SK-N-SH treated with all-trans-retinoic acid at 6 μM for 48 hours (cell line): ENCODE measurements at regions not wholly inside any gene's neighbourhood (a gene's known extent, or its start where the extent isn't known, plus 50 kb on each side); places are given as distances from the start of the nearest gene placed in this dataset.

Source experiments
- ATAC-seq: fragments of 200-7000 bp; cut with Tn5 transposase; 3 replicates; pipeline ENCODE4 v1.9.1; 2020; ENCODE audit warnings: mild to moderate bottlenecking, moderate library complexity
- ARNTL ChIP-seq: fragments of 450-650 bp; formaldehyde crosslinking; IDR thresholded peaks from 2 replicates; pipeline ENCODE4 v1.5.0; 2020; ENCODE audit warnings: low read depth, mild to moderate bottlenecking, moderate library complexity, borderline replicate concordance
- BACH2 ChIP-seq: fragments of 250-450 bp; sonication (Bioruptor Pico); IDR thresholded peaks from 2 replicates; pipeline ENCODE4 v1.9.0; 2021; ENCODE audit warnings: mild to moderate bottlenecking, borderline replicate concordance
- CREB5 ChIP-seq: fragments of 250-450 bp; sonication (Bioruptor Pico); IDR thresholded peaks from 2 replicates; pipeline ENCODE4 v1.5.1; 2020; ENCODE audit warnings: low read depth, mild to moderate bottlenecking, moderate library complexity
- CSDC2 ChIP-seq: fragments of 250-450 bp; sonication (Bioruptor Pico); IDR thresholded peaks from 2 replicates; pipeline ENCODE4 v1.5.0; 2020; ENCODE audit warnings: mild to moderate bottlenecking, moderate library complexity
- CSRNP3 ChIP-seq: fragments of 250-450 bp; sonication (Bioruptor Pico); IDR thresholded peaks from 2 replicates; pipeline ENCODE4 v1.5.1; 2021; ENCODE audit warnings: mild to moderate bottlenecking, moderate library complexity
- ESRRG ChIP-seq: fragments of 250-450 bp; sonication (Bioruptor Pico); IDR thresholded peaks from 2 replicates; pipeline ENCODE4 v1.6.1; 2021; ENCODE audit warnings: mild to moderate bottlenecking
- GLIS3 ChIP-seq: fragments of 250-450 bp; sonication (Bioruptor Pico); IDR thresholded peaks from 2 replicates; pipeline ENCODE4 v1.5.0; 2020; ENCODE audit warnings: mild to moderate bottlenecking, moderate library complexity
- ISL1 ChIP-seq: fragments of 250-450 bp; sonication (Bioruptor Pico); IDR thresholded peaks from 2 replicates; pipeline ENCODE4 v2.1.2; 2022; ENCODE audit warnings: mild to moderate bottlenecking, moderate library complexity
- OSR1 ChIP-seq: fragments of 250-450 bp; sonication (Bioruptor Pico); IDR thresholded peaks from 2 replicates; pipeline ENCODE4 v1.8.0; 2022; ENCODE audit warnings: moderate library complexity, mild to moderate bottlenecking, inconsistent platforms
- PATZ1 ChIP-seq: fragments of 250-450 bp; sonication (Bioruptor Pico); IDR thresholded peaks from 2 replicates; pipeline ENCODE4 v1.8.0; 2020; ENCODE audit warnings: mild to moderate bottlenecking, moderate library complexity, borderline replicate concordance
- POU6F1 ChIP-seq: fragments of 250-450 bp; sonication (Bioruptor Pico); IDR thresholded peaks from 2 replicates; pipeline ENCODE4 v1.8.0; 2021; ENCODE audit warnings: low read depth, mild to moderate bottlenecking, moderate library complexity, borderline replicate concordance
- PPARA ChIP-seq: fragments of 250-450 bp; sonication (Bioruptor Pico); IDR thresholded peaks from 2 replicates; pipeline ENCODE4 v1.5.0; 2020; ENCODE audit warnings: mild to moderate bottlenecking, borderline replicate concordance
- SNAI2 ChIP-seq: fragments of 250-450 bp; sonication (Bioruptor Pico); IDR thresholded peaks from 2 replicates; pipeline ENCODE4 v1.5.0; 2020; ENCODE audit warnings: mild to moderate bottlenecking, moderate library complexity
- TCF4 ChIP-seq: fragments of 250-450 bp; sonication (Bioruptor Pico); IDR thresholded peaks from 2 replicates; pipeline ENCODE4 v1.8.0; 2021; ENCODE audit warnings: mild to moderate bottlenecking, moderate library complexity, borderline replicate concordance
- TOX ChIP-seq: fragments of 250-450 bp; sonication (Bioruptor Pico); IDR thresholded peaks from 2 replicates; pipeline ENCODE4 v1.8.0; 2021; ENCODE audit warnings: mild to moderate bottlenecking, moderate library complexity, borderline replicate concordance
- TSHZ2 ChIP-seq: fragments of 250-450 bp; sonication (Bioruptor Pico); IDR thresholded peaks from 2 replicates; pipeline ENCODE4 v1.5.0; 2020; ENCODE audit warnings: mild to moderate bottlenecking, moderate library complexity
- ZC3H10 ChIP-seq: fragments of 250-450 bp; sonication (Bioruptor Pico); IDR thresholded peaks from 2 replicates; pipeline ENCODE4 v1.5.1; 2021; ENCODE audit warnings: mild to moderate bottlenecking, moderate library complexity
- ZFP3 ChIP-seq: fragments of 250-450 bp; sonication (Bioruptor Pico); IDR thresholded peaks from 2 replicates; pipeline ENCODE4 v1.5.0; 2020; ENCODE audit warnings: mild to moderate bottlenecking, moderate library complexity
- ZFP30 ChIP-seq: fragments of 450-650 bp; formaldehyde crosslinking; IDR thresholded peaks from 2 replicates; pipeline ENCODE4 v1.5.0; 2022; ENCODE audit warnings: mild to moderate bottlenecking, moderate library complexity
- ZNF565 ChIP-seq: fragments of 450-650 bp; formaldehyde crosslinking; conservative IDR thresholded peaks from 2 replicates; pipeline ENCODE4 v1.5.0; 2020; ENCODE audit warnings: low read depth, mild to moderate bottlenecking, moderate library complexity
- ZNF70 ChIP-seq: fragments of 450-650 bp; formaldehyde crosslinking; IDR thresholded peaks from 2 replicates; pipeline ENCODE4 v1.5.0; 2020; ENCODE audit warnings: mild to moderate bottlenecking, moderate library complexity
- ZNF8 ChIP-seq: fragments of 450-650 bp; formaldehyde crosslinking; IDR thresholded peaks from 2 replicates; pipeline ENCODE4 v1.5.0; 2020; ENCODE audit warnings: mild to moderate bottlenecking, moderate library complexity

GRCh38 chr6:165774903-165775601 is 112.0 kb upstream of the PDE10A start:
- ATAC-seq = no peak
- TF ChIP-seq SNAI2 (CRISPR knock-in tag) (no peak), CSDC2 (CRISPR knock-in tag) (no peak), ESRRG (CRISPR knock-in tag) (no peak), OSR1 (CRISPR knock-in tag) (no peak), TOX (CRISPR knock-in tag) (no peak), PATZ1 (CRISPR knock-in tag) (no peak), ZFP30 (CRISPR knock-in tag) (no peak), CSRNP3 (CRISPR knock-in tag) (no peak), GLIS3 (no peak), ZFP3 (no peak), BACH2 (CRISPR knock-in tag) (no peak), ZNF70 (CRISPR knock-in tag) (no peak), PPARA (CRISPR knock-in tag) (no peak), TCF4 (CRISPR knock-in tag) (no peak), ZNF565 (CRISPR knock-in tag) (no peak)

- no peak for TF ChIP-seq CREB5 (CRISPR knock-in tag)
- TF ChIP-seq TOX (CRISPR knock-in tag) = no peak
- TF ChIP-seq ZNF8 (CRISPR knock-in tag) = no peak
- no peak for TF ChIP-seq ZNF565 (CRISPR knock-in tag)
- no peak for TF ChIP-seq PPARA (CRISPR knock-in tag)
- no peak for TF ChIP-seq TCF4 (CRISPR knock-in tag)
- no peak for TF ChIP-seq ZNF70 (CRISPR knock-in tag)
- TF ChIP-seq CSRNP3 (CRISPR knock-in tag) = no peak
- no peak for TF ChIP-seq OSR1 (CRISPR knock-in tag)
- TF ChIP-seq ZFP30 (CRISPR knock-in tag) = no peak
- TF ChIP-seq ZC3H10 = no peak
- no peak for TF ChIP-seq ISL1 (CRISPR knock-in tag)
- no peak for TF ChIP-seq TSHZ2 (CRISPR knock-in tag)
- no peak for TF ChIP-seq ZFP3
- TF ChIP-seq POU6F1 (CRISPR knock-in tag) = no peak
- no peak for TF ChIP-seq CSDC2 (CRISPR knock-in tag)
- TF ChIP-seq BACH2 (CRISPR knock-in tag) = no peak
- no peak for TF ChIP-seq PATZ1 (CRISPR knock-in tag)
- no peak for TF ChIP-seq GLIS3
- no peak for TF ChIP-seq ARNTL (CRISPR knock-in tag)
- no peak for ATAC-seq
Measured at GRCh38 chr6:165770397-165771082, 107.5 kb upstream of the PDE10A start.
